ENCODE measurements at regions not wholly inside any gene's neighbourhood (a gene's known extent, or its start where the extent isn't known, plus 50 kb on each side); places are given as distances from the start of the nearest gene placed in this dataset.

- no peak overlapping the region for H3K4me2 ChIP-seq (ENCODE audit: low read depth, low read length)
- H3K36me3 ChIP-seq (ENCODE audit: control insufficient read depth, insufficient read depth, low read length), result no peaks in the 10 kb centered on the region
- no peaks in the 10 kb centered on the region for H3K9me1 ChIP-seq (ENCODE audit: insufficient read depth, low read length)
- H3K56ac ChIP-seq (ENCODE audit: extremely low read depth, insufficient read depth, low read length), result no peak overlapping the region
- H2BK20ac ChIP-seq (ENCODE audit: low read depth, low read length), result no peak overlapping the region
- H4K5ac ChIP-seq (ENCODE audit: low read depth, low read length), result no peak overlapping the region
- no peak overlapping the region for H4K8ac ChIP-seq (ENCODE audit: low read depth in 2 of 2, low read length in 2 of 2)
- H2AFZ ChIP-seq (replicated peaks; ENCODE audit: low read length, poor library complexity), result no peak overlapping the region
- no peaks in the 10 kb centered on the region for H3K79me1 ChIP-seq (ENCODE audit: low read depth in 1 of 2, low read length in 2 of 2)
- intact Hi-C loops (cut with micrococcal nuclease) (no loop called here), in situ Hi-C loops (cut with MboI; ENCODE audit: low sequenced_read_pairs) (no loop called here), dilution Hi-C loops (cut with HindIII; ENCODE audit: low sequenced_read_pairs, unreplicated experiment) (no loop called here)
- no peak overlapping the region for H2AK5ac ChIP-seq (ENCODE audit: low read depth, low read length)
- H3K4ac ChIP-seq (ENCODE audit: low read depth, low read length), result no peak overlapping the region
- no peak overlapping the region for H3K14ac ChIP-seq (replicated peaks; ENCODE audit: low read depth, low read length)
- no peak overlapping the region for H2BK120ac ChIP-seq (ENCODE audit: low read depth, low read length)
- DNase-seq, result no peak
- no peak overlapping the region for H3K9ac ChIP-seq (ENCODE audit: low read depth, low read length)
- CTCF ChIA-PET, result no interaction called here
- H3K4me3 ChIP-seq (ENCODE audit: insufficient read depth, low read depth, low read length), result no peak overlapping the region
- H2AK9ac ChIP-seq (replicated peaks; ENCODE audit: low read depth, low read length, poor library complexity), result no peak overlapping the region
- no peaks in the 10 kb centered on the region for H4K20me1 ChIP-seq (ENCODE audit: insufficient read depth, low read length)
- H2BK5ac ChIP-seq (ENCODE audit: low read depth, low read length, poor library complexity, severe bottlenecking), result no peak overlapping the region
- H3K23ac ChIP-seq (ENCODE audit: low read depth, low read length), result no peak overlapping the region
- POLR2A ChIA-PET (ENCODE audit: unreplicated experiment), result no interaction called here
- ATAC-seq (ENCODE audit: low read depth), result no peak
- no peaks in the 10 kb centered on the region; the same call in 1 of the 2 replicates for H3K9me3 ChIP-seq (ENCODE audit: control insufficient read depth, insufficient read depth, low read length)
- no peaks in the 10 kb centered on the region for H3K27me3 ChIP-seq (ENCODE audit: control insufficient read depth, insufficient read depth, low read length)
- H3K4me1 ChIP-seq (ENCODE audit: control insufficient read depth, insufficient read depth, low read length), result no peaks in the 10 kb centered on the region
- H3K18ac ChIP-seq (ENCODE audit: low read depth, low read length), result no peak overlapping the region
- no peak overlapping the region for H3K27ac ChIP-seq (ENCODE audit: insufficient read depth, low read length)
- BruUV-seq (replicated peaks), result no TSS peak
- TF ChIP-seq RFX5 (IDR thresholded peaks at IDR 0.05; ENCODE audit: low read depth, low read length) (no peak), CEBPB (IDR thresholded peaks at IDR 0.05; ENCODE audit: low read depth, low read length) (no peak), MAZ (IDR thresholded peaks at IDR 0.05; ENCODE audit: borderline replicate concordance, low read depth, low read length) (no peak), ELK1 (IDR thresholded peaks at IDR 0.05; ENCODE audit: borderline replicate concordance, low read depth, low read length) (no peak), BHLHE40 (IDR thresholded peaks at IDR 0.05; ENCODE audit: low read depth, low read length) (no peak), NFE2L2 (IDR thresholded peaks at IDR 0.05; ENCODE audit: low read depth, low read length) (no peak), RCOR1 (IDR thresholded peaks at IDR 0.05; ENCODE audit: insufficient replicate concordance, low read length) (no peak), MAFK (IDR thresholded peaks at IDR 0.05; ENCODE audit: low read depth, low read length) (no peak), CTCF (conservative IDR thresholded peaks at IDR 0.05; ENCODE audit: low read depth, low read length) (no peak), CHD1 (IDR thresholded peaks at IDR 0.05; ENCODE audit: low read depth, low read length) (no peak), USF2 (IDR thresholded peaks at IDR 0.05; ENCODE audit: low read depth, low read length) (no peak), MXI1 (IDR thresholded peaks at IDR 0.05; ENCODE audit: borderline replicate concordance, low read depth, low read length) (no peak)
- no peak overlapping the region for H4K91ac ChIP-seq (ENCODE audit: insufficient read depth, low read depth, low read length)
- no peak overlapping the region for H2BK15ac ChIP-seq (ENCODE audit: low read depth, low read length)
Measured at GRCh38 chr2:31703253-31703652, 122.5 kb upstream of the SRD5A2 start.

All from IMR-90 (cell line).